Calu3 (cell line): ENCODE measurements at regions not wholly inside any gene's neighbourhood (a gene's known extent, or its start where the extent isn't known, plus 50 kb on each side); places are given as distances from the start of the nearest gene placed in this dataset.

ENCODE experiments used
- BruUV-seq: library from RNA; stranded (reverse); fragments of 400-500 nt; replicated peaks from 2 replicates; lab custom pipeline; 2021; lab: Mats Ljungman, UMichigan
- CTCF ChIA-PET: fragments of 300-600 bp; sonication (Branson Sonifier 250); formaldehyde crosslinking; loops from one replicate; lab custom pipeline; 2022; ENCODE audit warnings: antibody characterized with exemption; lab: Charles Lee
- DNase-seq: peaks from one replicate; pipeline ENCODE4 v3.0.0; 2022
- H3K27ac Mint-ChIP-seq: one replicate; pipeline ENCODE4 v1.8.0; 2022; ENCODE audit warnings: mixed read lengths; ENCODE audit not compliant: unreplicated experiment
- H3K27me3 Mint-ChIP-seq: one replicate; pipeline ENCODE4 v1.8.0; 2022; ENCODE audit warnings: mixed read lengths; ENCODE audit not compliant: unreplicated experiment
- H3K36me3 Mint-ChIP-seq: one replicate; pipeline ENCODE4 v1.8.0; 2022; ENCODE audit warnings: mild to moderate bottlenecking, moderate library complexity, mixed read lengths; ENCODE audit not compliant: insufficient read depth, unreplicated experiment
- H3K4me1 Mint-ChIP-seq: one replicate; pipeline ENCODE4 v1.8.0; 2022; ENCODE audit warnings: mild to moderate bottlenecking, low read depth, mixed read lengths; ENCODE audit not compliant: unreplicated experiment
- H3K4me3 Mint-ChIP-seq: one replicate; pipeline ENCODE4 v1.8.0; 2022; ENCODE audit warnings: mild to moderate bottlenecking, low read depth, moderate library complexity, mixed read lengths; ENCODE audit not compliant: unreplicated experiment
- H3K9me3 Mint-ChIP-seq: one replicate; pipeline ENCODE4 v1.8.0; 2022; ENCODE audit warnings: low read depth, mixed read lengths; ENCODE audit not compliant: unreplicated experiment
- CTCF ChIP-seq: fragments of 200-600 bp; IDR thresholded peaks from one replicate; pipeline ENCODE4 v1.8.0; 2022; ENCODE audit warnings: antibody characterized with exemption; ENCODE audit not compliant: unreplicated experiment
- intact Hi-C: fragments of 100-400 bp; cut with micrococcal nuclease; formaldehyde crosslinking; loops from one replicate; pipeline ENCODE4 v1.10.0; 2022; ENCODE audit not compliant: unreplicated experiment

GRCh38 chr20:39107741-39108140, 145.6 kb downstream of the DHX35 start:
- H3K9me3 Mint-ChIP-seq, result peaks cover 6% of the 10 kb centered on the region
- TF ChIP-seq CTCF, result no peak
- BruUV-seq, result no TSS peak
- intact Hi-C loops, result no loop called here
- no peak overlapping the region for H3K4me3 Mint-ChIP-seq
- CTCF ChIA-PET, result interaction anchor here (0.9 to 1.3 kb wide), 2 partner anchors 8 to 10 kb away, joined by 3 read pairs; no protein-coding TSS in a partner anchor
- peaks cover 22% of the 10 kb centered on the region for H3K4me1 Mint-ChIP-seq
- H3K27me3 Mint-ChIP-seq, result peaks cover 98% of the 10 kb centered on the region
- H3K36me3 Mint-ChIP-seq, result no peaks in the 10 kb centered on the region
- peak; percentile 18 for DNase-seq
- no peak overlapping the region for H3K27ac Mint-ChIP-seq

- intact Hi-C loops, result no loop called here
Observed at GRCh38 chr20:39106791-39107190, 144.6 kb downstream of the DHX35 start.

GRCh38 chr20:39105551-39105950, 143.4 kb downstream of the DHX35 start:
- peaks cover 98% of the 10 kb centered on the region for H3K27me3 Mint-ChIP-seq
- CTCF ChIA-PET, result interaction anchor here (0.7 to 1.0 kb wide), 2 partner anchors 48 to 56 kb away, joined by 4 read pairs; no protein-coding TSS in a partner anchor
- peak; percentile 49 for TF ChIP-seq CTCF
- DNase-seq, result peak; percentile 43
- BruUV-seq, result no TSS peak
- intact Hi-C loops, result no loop called here
- no peak overlapping the region for H3K4me3 Mint-ChIP-seq
- H3K4me1 Mint-ChIP-seq, result peaks cover 13% of the 10 kb centered on the region
- no peak overlapping the region for H3K27ac Mint-ChIP-seq
- no peaks in the 10 kb centered on the region for H3K36me3 Mint-ChIP-seq
- peaks cover 6% of the 10 kb centered on the region for H3K9me3 Mint-ChIP-seq

More at GRCh38 chr20:39106791-39107190, 144.6 kb downstream of the DHX35 start:
- no peak for DNase-seq
- CTCF ChIA-PET, result interaction anchor here (0.7 kb wide), 1 partner anchor 56 kb away, joined by 4 read pairs; no protein-coding TSS in a partner anchor
- H3K9me3 Mint-ChIP-seq, result peaks cover 6% of the 10 kb centered on the region
- H3K27ac Mint-ChIP-seq, result no peak overlapping the region
- H3K27me3 Mint-ChIP-seq, result peaks cover 98% of the 10 kb centered on the region
- no peaks in the 10 kb centered on the region for H3K36me3 Mint-ChIP-seq
- no TSS peak for BruUV-seq
- no peak for TF ChIP-seq CTCF
- H3K4me3 Mint-ChIP-seq, result no peak overlapping the region
- peaks cover 14% of the 10 kb centered on the region for H3K4me1 Mint-ChIP-seq

GRCh38 chr20:39103732-39104131, 141.6 kb downstream of the DHX35 start:
- H3K27ac Mint-ChIP-seq, result no peak overlapping the region
- intact Hi-C loops, result no loop called here
- TF ChIP-seq CTCF, result no peak
- H3K27me3 Mint-ChIP-seq, result peaks cover 97% of the 10 kb centered on the region
- no peaks in the 10 kb centered on the region for H3K36me3 Mint-ChIP-seq
- BruUV-seq, result no TSS peak
- CTCF ChIA-PET, result no interaction called here
- no peak overlapping the region for H3K4me3 Mint-ChIP-seq
- H3K9me3 Mint-ChIP-seq, result peaks cover 6% of the 10 kb centered on the region
- H3K4me1 Mint-ChIP-seq, result peaks cover 13% of the 10 kb centered on the region
- no peak for DNase-seq
